Transverse colon (tissue), 4 donors: ENCODE measurements at regions not wholly inside any gene's neighbourhood (a gene's known extent, or its start where the extent isn't known, plus 50 kb on each side); places are given as distances from the start of the nearest gene placed in this dataset.

Source experiments
- DNase-seq: peaks from one replicate; pipeline ENCODE4 v3.0.0-alpha.2; 2019
- H3K27ac ChIP-seq, 4 donors: fragments of 200-600 bp; sonication (generic); 2 replicates each; pipeline ENCODE4 v1.5.1; 2016 to 2018; ENCODE audit warnings: inconsistent platforms in 4 of 4
- H3K27me3 ChIP-seq: fragments of 200-600 bp; sonication (generic); 2 replicates; pipeline ENCODE4 v1.5.1; 2017; ENCODE audit warnings: inconsistent platforms
- H3K36me3 ChIP-seq, 4 donors: fragments of 200-600 bp; sonication (generic); 2 replicates each; pipeline ENCODE4 v1.5.1; 2017 to 2019; ENCODE audit warnings: inconsistent platforms in 4 of 4
- H3K4me1 ChIP-seq, 4 donors: fragments of 200-600 bp; sonication (generic); 2 replicates each; pipeline ENCODE4 v1.5.1; 2017 to 2020; ENCODE audit warnings: inconsistent platforms in 4 of 4
- H3K4me3 ChIP-seq, 4 donors: fragments of 200-600 bp; sonication (generic); 1 replicate in 1 of 4; 2 replicates in 3 of 4; pipeline versions ENCODE4 v1.5.1 to v1.6.1; 2017 to 2019; ENCODE audit warnings: inconsistent platforms in 4 of 4
- H3K9me3 ChIP-seq, 2 donors: fragments of 200-600 bp; sonication (generic); 2 replicates each; pipeline ENCODE4 v1.5.1; 2017 to 2019; ENCODE audit warnings: inconsistent platforms in 2 of 2
- CTCF ChIP-seq, 5 experiments: fragments of 200-600 bp in 3 of 5; fragments of 450-650 bp in 2 of 5; sonication (generic) in 3 of 5; IDR thresholded peaks; 1 replicate in 2 of 5; 2 replicates in 3 of 5; pipeline ENCODE4 v1.5.1; 2016 to 2017; ENCODE audit warnings: antibody characterized with exemption in 5 of 5, inconsistent platforms in 3 of 5, mild to moderate bottlenecking in 2 of 5, moderate library complexity in 1 of 5
- EP300 ChIP-seq: sonication (generic); formaldehyde crosslinking; IDR thresholded peaks from one replicate; pipeline ENCODE4 v1.6.1; 2017; ENCODE audit warnings: antibody characterized with exemption, low read depth
- POLR2A ChIP-seq: fragments of 450-650 bp; IDR thresholded peaks from one replicate; pipeline ENCODE4 v1.6.1; 2016; ENCODE audit warnings: antibody characterized with exemption, mild to moderate bottlenecking, moderate library complexity
- POLR2AphosphoS5 ChIP-seq, 3 donors: sonication (generic); formaldehyde crosslinking; IDR thresholded peaks; one replicate each; pipeline ENCODE4 v1.6.1; 2016; ENCODE audit warnings: antibody characterized with exemption in 3 of 3
- WGBS, 2 donors: methylation state at CpG; one replicate each; pipeline ENCODE4 v1.1.5; 2018; ENCODE audit warnings: low coverage in 1 of 2; 5-methylcytosine and 5-hydroxymethylcytosine counted together
- in situ Hi-C, 4 donors: fragments of 200-750 bp; cut with MboI; loops; one replicate each; pipeline versions ENCODE4 v1.15.0 to v1.15.1; 2017; ENCODE audit warnings: low sequenced_read_pairs in 3 of 4, low pct_ligation_motif_present in 1 of 4, low pct_unique_long_range_greater_than_20kb in 1 of 4
- intact Hi-C: fragments of 100-400 bp; cut with DNase I; formaldehyde crosslinking; loops from one replicate; pipeline ENCODE4 v1.15.1; 2023; ENCODE audit warnings: low total_unique reads

GRCh38 chr7:25368599-25369201 lies 140.4 kb upstream of the NPVF start:
- intact Hi-C loops, result no loop called here
- no peak overlapping the region for H3K4me3 ChIP-seq
- WGBS, 2 donors, result 28 to 41% methylated on average over 4 to 5 of the region's 5 CpGs
- H3K36me3 ChIP-seq, result no peaks in the 10 kb centered on the region
- H3K27me3 ChIP-seq, result no peaks in the 10 kb centered on the region
- DNase-seq, result no peak
- in situ Hi-C loops, result no loop called here
- TF ChIP-seq EP300 (no peak), POLR2AphosphoS5 (IDR thresholded peaks at IDR 0.05) (no peak), CTCF (IDR thresholded peaks at IDR 0.05) (no peak), POLR2A (no peak)
- no peak overlapping the region for H3K27ac ChIP-seq
- H3K9me3 ChIP-seq, result peaks cover 7 to 10% of the 10 kb centered on the region in 2 donors
- H3K4me1 ChIP-seq, result no peaks in the 10 kb centered on the region

- intact Hi-C loops, result no loop called here
- Histone ChIP-seq H3K4me1 (no peaks in the 10 kb centered on the region), H3K9me3 (peaks cover 7 to 10% of the 10 kb centered on the region in 2 donors), H3K27ac (no peak overlapping the region), H3K4me3 (no peak overlapping the region), H3K36me3 (no peaks in the 10 kb centered on the region), H3K27me3 (no peaks in the 10 kb centered on the region)
- in situ Hi-C loops, result no loop called here
- 68% methylated on average over 4 of the region's 4 CpGs; no CpG with 5 or more reads in 1 of the 2 donors for WGBS, 2 donors
- no peak for DNase-seq
- no peak for TF ChIP-seq EP300
- no peak for TF ChIP-seq CTCF (IDR thresholded peaks at IDR 0.05)
- no peak for TF ChIP-seq POLR2AphosphoS5 (IDR thresholded peaks at IDR 0.05)
- TF ChIP-seq POLR2A, result no peak
These were observed 141.5 kb upstream of the NPVF start for GRCh38 chr7:25369786-25370185.

- Histone ChIP-seq H3K4me3 (no peak overlapping the region), H3K9me3 (peaks cover 7 to 10% of the 10 kb centered on the region in 2 donors), H3K27ac (no peak overlapping the region), H3K27me3 (no peaks in the 10 kb centered on the region), H3K36me3 (no peaks in the 10 kb centered on the region), H3K4me1 (no peaks in the 10 kb centered on the region)
- no peak for DNase-seq
- intact Hi-C loops, result no loop called here
- in situ Hi-C loops, result no loop called here
- 90 to 92% methylated on average over 2 of the region's 2 CpGs for WGBS, 2 donors
- TF ChIP-seq EP300, result no peak
- no peak for TF ChIP-seq POLR2A
- TF ChIP-seq CTCF (IDR thresholded peaks at IDR 0.05), result no peak
- no peak for TF ChIP-seq POLR2AphosphoS5 (IDR thresholded peaks at IDR 0.05)
These were observed 143.7 kb upstream of the NPVF start for GRCh38 chr7:25371972-25372371.

- peaks cover 7 to 10% of the 10 kb centered on the region in 2 donors for H3K9me3 ChIP-seq
- in situ Hi-C loops, result no loop called here
- H3K4me3 ChIP-seq, result no peak overlapping the region
- intact Hi-C loops, result no loop called here
- DNase-seq, result no peak
- no peaks in the 10 kb centered on the region for H3K4me1 ChIP-seq
- H3K27ac ChIP-seq, result no peak overlapping the region
- TF ChIP-seq POLR2AphosphoS5 (IDR thresholded peaks at IDR 0.05), result no peak
- no peak for TF ChIP-seq CTCF (IDR thresholded peaks at IDR 0.05)
- no peaks in the 10 kb centered on the region for H3K36me3 ChIP-seq
- 15 to 38% methylated on average over 2 to 3 of the region's 3 CpGs for WGBS, 2 donors
- H3K27me3 ChIP-seq, result no peaks in the 10 kb centered on the region
These were observed 147.7 kb upstream of the NPVF start for GRCh38 chr7:25375805-25376600.
